GM12891 (cell line): ENCODE measurements at regions not wholly inside any gene's neighbourhood (a gene's known extent, or its start where the extent isn't known, plus 50 kb on each side); places are given as distances from the start of the nearest gene placed in this dataset.

ENCODE experiments used
- DNase-seq: peaks from one replicate; pipeline ENCODE4 v3.0.0; 2011; ENCODE audit warnings: low spot score; ENCODE audit not compliant: insufficient read length
- FAIRE-seq: peaks from 2 replicates; lab custom pipeline; 2011; peaks lifted over from hg19 to GRCh38; lab: Jason Lieb, UNC
- PAX5 ChIP-seq: IDR thresholded peaks from 2 replicates; pipeline ENCODE4 v1.6.1; 2011; ENCODE audit warnings: low read length, moderate library complexity, mild to moderate bottlenecking; ENCODE audit not compliant: insufficient read depth, severe bottlenecking
- POLR2A ChIP-seq: IDR thresholded peaks from 2 replicates; pipeline ENCODE4 v1.6.1; 2011; ENCODE audit warnings: low read depth, low read length, control low read depth
- POLR2AphosphoS5 ChIP-seq: IDR thresholded peaks from 2 replicates; pipeline ENCODE4 v1.6.1; 2011; ENCODE audit warnings: low read depth, low read length, control low read depth
- POU2F2 ChIP-seq: IDR thresholded peaks from 2 replicates; pipeline ENCODE4 v1.6.1; 2011; ENCODE audit warnings: low read depth, mild to moderate bottlenecking, control low read depth, low read length, moderate library complexity
- SPI1 ChIP-seq: IDR thresholded peaks from 2 replicates; pipeline ENCODE4 v1.6.1; 2011; ENCODE audit warnings: low read depth, low read length, control low read depth
- TAF1 ChIP-seq: IDR thresholded peaks from 2 replicates; pipeline ENCODE4 v1.6.1; 2011; ENCODE audit warnings: low read depth, low read length, control low read depth

- DNase-seq (no peak), FAIRE-seq (no peak)
- TF ChIP-seq PAX5 (no peak), POLR2AphosphoS5 (no peak), POLR2A (no peak), SPI1 (no peak), POU2F2 (no peak), TAF1 (no peak)
Observed at GRCh38 chr2:33946193-33946592, 347.1 kb upstream of the FAM98A start.

- TF ChIP-seq TAF1 (no peak), PAX5 (no peak), POU2F2 (no peak), SPI1 (no peak), POLR2A (no peak), POLR2AphosphoS5 (no peak)
- no peak for FAIRE-seq
- DNase-seq = no peak
Observed at GRCh38 chr2:33933203-33933602, 334.1 kb upstream of the FAM98A start.

- no peak for TF ChIP-seq POLR2AphosphoS5
- TF ChIP-seq TAF1 = no peak
- peak; percentile 69 for TF ChIP-seq SPI1
- DNase-seq (no peak), FAIRE-seq (no peak)
Observed at GRCh38 chr2:33931164-33931563, 332.1 kb upstream of the FAM98A start.

GRCh38 chr2:33929467-33929866 lies 330.4 kb upstream of the FAM98A start:
- TF ChIP-seq TAF1 (no peak), PAX5 (no peak), POLR2AphosphoS5 (no peak), SPI1 (peak; percentile 32)
- FAIRE-seq (no peak), DNase-seq (no peak)

GRCh38 chr2:33927756-33928155 lies 328.7 kb upstream of the FAM98A start:
- FAIRE-seq = no peak
- no peak for DNase-seq
- TF ChIP-seq TAF1 (no peak), PAX5 (no peak), SPI1 (no peak), POLR2AphosphoS5 (no peak), POU2F2 (no peak), POLR2A (no peak)

GRCh38 chr2:33925311-33925710 lies 326.2 kb upstream of the FAM98A start:
- no peak for DNase-seq
- TF ChIP-seq POLR2AphosphoS5 (no peak), SPI1 (no peak), POLR2A (no peak), POU2F2 (no peak), PAX5 (no peak), TAF1 (no peak)
- no peak for FAIRE-seq

GRCh38 chr2:33924586-33925169 lies 325.6 kb upstream of the FAM98A start:
- no peak for TF ChIP-seq POU2F2
- TF ChIP-seq TAF1 = no peak
- no peak for TF ChIP-seq SPI1
- TF ChIP-seq PAX5 = no peak
- TF ChIP-seq POLR2AphosphoS5 = no peak
- no peak for TF ChIP-seq POLR2A
- FAIRE-seq = no peak

GRCh38 chr2:33917252-33917651 lies 318.2 kb upstream of the FAM98A start:
- no peak for FAIRE-seq
- no peak for DNase-seq
- TF ChIP-seq POLR2A = no peak
- TF ChIP-seq SPI1 = no peak
- no peak for TF ChIP-seq TAF1
- no peak for TF ChIP-seq PAX5
- TF ChIP-seq POU2F2 = no peak
- TF ChIP-seq POLR2AphosphoS5 = no peak

More at GRCh38 chr2:33924586-33925169, 325.6 kb upstream of the FAM98A start:
- DNase-seq = no peak

- DNase-seq = no peak
- TF ChIP-seq POLR2AphosphoS5 (no peak), POU2F2 (no peak)
- FAIRE-seq = no peak
Observed at GRCh38 chr2:33913071-33913616, 314.0 kb upstream of the FAM98A start.

GRCh38 chr2:33911327-33911726 lies 312.2 kb upstream of the FAM98A start:
- FAIRE-seq (no peak), DNase-seq (no peak)
- no peak for TF ChIP-seq TAF1

GRCh38 chr2:33909945-33910695 lies 311.0 kb upstream of the FAM98A start:
- no peak for TF ChIP-seq POU2F2
- TF ChIP-seq POLR2AphosphoS5 = no peak
- TF ChIP-seq POLR2A = no peak
- TF ChIP-seq SPI1 = no peak
- no peak for TF ChIP-seq TAF1
- TF ChIP-seq PAX5 = no peak
- DNase-seq = no peak
- no peak for FAIRE-seq
